ENCODE measurements at regions not wholly inside any gene's neighbourhood (a gene's known extent, or its start where the extent isn't known, plus 50 kb on each side); places are given as distances from the start of the nearest gene placed in this dataset.

- H3K18ac ChIP-seq (ENCODE audit: insufficient read length, low read depth, low read length): no peak overlapping the region
- H3K23me2 ChIP-seq (ENCODE audit: insufficient read length, low read depth, low read length, poor library complexity, severe bottlenecking): no peaks in the 10 kb centered on the region
- DNase-seq: no peak
- no peak overlapping the region for H4K5ac ChIP-seq (ENCODE audit: insufficient read length, low read depth, low read length)
- no peak overlapping the region for H2AFZ ChIP-seq (ENCODE audit: low read length)
- no peaks in the 10 kb centered on the region for H3K79me1 ChIP-seq (ENCODE audit: insufficient read depth, low read depth, low read length, poor library complexity, severe bottlenecking)
- Mint-ChIP-seq H3K4me3 (no peak overlapping the region), H3K9me3 (peaks cover 0 to 2% of the 10 kb centered on the region in 2 experiments; a peak in 2 of 5 replicates), H3K27me3 (ENCODE audit: low read depth) (no peaks in the 10 kb centered on the region; the same call in 1 of the 2 replicates), H3K4me1 (peaks cover 3 to 4% of the 10 kb centered on the region in 2 experiments), H3K27ac (no peak overlapping the region), H3K36me3 (ENCODE audit: insufficient read depth in 1 of 3, low read depth in 3 of 3) (peaks cover 0 to 5% (median 2%) of the 10 kb centered on the region in 3 experiments; a peak in 2 of 7 replicates)
- H2BK20ac ChIP-seq (ENCODE audit: low read depth, low read length, poor library complexity, severe bottlenecking): no peak overlapping the region
- no peaks in the 10 kb centered on the region for H3K4me1 ChIP-seq (ENCODE audit: insufficient read depth, low read length)
- H3K56ac ChIP-seq (ENCODE audit: insufficient read length, low read depth, low read length): no peak overlapping the region
- no peaks in the 10 kb centered on the region for H3K79me2 ChIP-seq (ENCODE audit: insufficient read depth, low read length)
- H4K8ac ChIP-seq (replicated peaks; ENCODE audit: insufficient read length, low read depth, low read length): no peak overlapping the region
- no peak overlapping the region for H3K4ac ChIP-seq (ENCODE audit: low read depth, low read length)
- no peak overlapping the region for H3K9ac ChIP-seq (ENCODE audit: extremely low read depth, insufficient read length, low read length)
- WGBS (ENCODE audit: extremely low coverage, insufficient read length, low lambda C conversion rate): no CpG with 5 or more reads among the region's 2 CpGs
- H2BK120ac ChIP-seq (ENCODE audit: low read depth, low read length, poor library complexity, severe bottlenecking): no peak overlapping the region
- no peaks in the 10 kb centered on the region for H4K20me1 ChIP-seq (ENCODE audit: control insufficient read depth, insufficient read depth, insufficient read length)
- H3K23ac ChIP-seq (ENCODE audit: insufficient read length, low read depth, low read length): no peak overlapping the region
- no peak for TF ChIP-seq CTCF (conservative IDR thresholded peaks at IDR 0.05)
- H2BK12ac ChIP-seq (ENCODE audit: insufficient read length, low read depth, low read length): no peak overlapping the region
- no peak overlapping the region for H2AK5ac ChIP-seq (ENCODE audit: insufficient read length, low read length)
- H3T11ph ChIP-seq (ENCODE audit: low read length): no peak overlapping the region
- no peak overlapping the region for H3K14ac ChIP-seq (ENCODE audit: insufficient read depth, low read length)
- no peaks in the 10 kb centered on the region for H3K27me3 ChIP-seq (ENCODE audit: insufficient read depth, low read length)
- H3K27ac ChIP-seq (ENCODE audit: insufficient read length, low read depth, low read length): no peak overlapping the region
- H3K4me2 ChIP-seq (ENCODE audit: insufficient read depth, insufficient read length, low read length): no peak overlapping the region
- H3K9me3 ChIP-seq (ENCODE audit: control insufficient read depth, low read depth, low read length): no peaks in the 10 kb centered on the region
- no peak overlapping the region for H4K91ac ChIP-seq (ENCODE audit: insufficient read length, low read depth, low read length)
- H2BK5ac ChIP-seq (ENCODE audit: insufficient read length, low read length): no peak overlapping the region
- no peak overlapping the region for H2BK15ac ChIP-seq (ENCODE audit: low read depth, low read length)
Measured at GRCh38 chr13:33767140-33767539, 50.8 kb upstream of the RFC3 start.
